GM12891 (cell line): ENCODE measurements at regions not wholly inside any gene's neighbourhood (a gene's known extent, or its start where the extent isn't known, plus 50 kb on each side); places are given as distances from the start of the nearest gene placed in this dataset.

Experiments used
- PAX5 ChIP-seq: IDR thresholded peaks from 2 replicates; pipeline ENCODE4 v1.6.1; 2011; ENCODE audit warnings: low read length, moderate library complexity, mild to moderate bottlenecking; ENCODE audit not compliant: insufficient read depth, severe bottlenecking
- POLR2A ChIP-seq: IDR thresholded peaks from 2 replicates; pipeline ENCODE4 v1.6.1; 2011; ENCODE audit warnings: low read depth, low read length, control low read depth
- POLR2AphosphoS5 ChIP-seq: IDR thresholded peaks from 2 replicates; pipeline ENCODE4 v1.6.1; 2011; ENCODE audit warnings: low read depth, low read length, control low read depth
- SPI1 ChIP-seq: IDR thresholded peaks from 2 replicates; pipeline ENCODE4 v1.6.1; 2011; ENCODE audit warnings: low read depth, low read length, control low read depth
- TAF1 ChIP-seq: IDR thresholded peaks from 2 replicates; pipeline ENCODE4 v1.6.1; 2011; ENCODE audit warnings: low read depth, low read length, control low read depth

GRCh38 chr19:30318261-30318660, 53.9 kb upstream of the ZNF536 start:
- TF ChIP-seq POLR2AphosphoS5 (no peak), POLR2A (no peak), TAF1 (no peak), SPI1 (no peak), PAX5 (no peak)
